NCI-H69 (cell line): ENCODE measurements at regions not wholly inside any gene's neighbourhood (a gene's known extent, or its start where the extent isn't known, plus 50 kb on each side); places are given as distances from the start of the nearest gene placed in this dataset.

ENCODE experiments used
- DNase-seq: peaks from one replicate; lab custom pipeline; 2025; lab: John Stamatoyannopoulos, UW

- peak; percentile 49 for DNase-seq
Observed at GRCh38 chr22:26893173-26894110, 236.1 kb downstream of the MIAT start.

- DNase-seq: no peak
Observed at GRCh38 chr22:26894362-26894761, 237.0 kb downstream of the MIAT start.

DNA sequence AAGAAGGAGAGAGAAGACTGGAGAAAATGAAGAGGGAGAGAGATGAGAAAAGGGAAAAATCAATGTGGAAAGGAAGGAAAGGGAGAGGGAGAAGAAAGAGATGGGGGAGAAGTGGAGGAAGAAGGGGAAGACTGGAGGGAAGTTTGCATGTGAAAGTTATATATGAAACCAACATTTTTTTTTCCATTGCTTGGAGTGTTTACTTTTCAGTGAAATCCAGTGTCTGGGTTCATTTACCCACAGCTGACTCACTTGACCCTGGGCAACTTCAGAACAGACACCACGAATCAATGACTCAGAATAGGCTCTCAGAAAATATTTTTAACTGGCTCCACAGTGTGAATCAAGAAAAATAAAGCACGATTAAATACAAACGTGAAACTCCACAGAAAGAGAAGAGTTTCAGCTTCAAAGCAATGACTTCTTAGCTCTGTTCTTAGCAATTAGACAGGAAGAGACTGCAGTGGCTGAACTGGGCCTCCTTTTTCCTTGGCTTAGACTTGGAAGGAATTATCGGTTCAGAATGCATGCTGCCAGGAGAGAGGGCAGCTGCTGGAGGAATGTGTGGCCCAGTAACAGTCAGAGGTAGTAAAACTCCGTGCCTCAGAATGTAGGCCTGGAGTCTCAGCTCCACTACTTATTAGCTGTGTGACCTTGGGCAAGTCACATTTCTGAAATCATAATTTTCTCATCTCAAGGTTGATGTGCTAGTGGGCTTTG, 237.5 kb downstream of the MIAT start:
- no peak for DNase-seq

- DNase-seq: no peak
Observed at GRCh38 chr22:26897384-26897783, 240.0 kb downstream of the MIAT start.

GRCh38 chr22:26898946-26899605, 241.7 kb downstream of the MIAT start:
- peak; percentile 11 for DNase-seq

- DNase-seq: no peak
Observed at GRCh38 chr22:26900787-26901186, 243.4 kb downstream of the MIAT start.

- no peak for DNase-seq
Observed at GRCh38 chr22:26901198-26901816, 243.9 kb downstream of the MIAT start.

DNA sequence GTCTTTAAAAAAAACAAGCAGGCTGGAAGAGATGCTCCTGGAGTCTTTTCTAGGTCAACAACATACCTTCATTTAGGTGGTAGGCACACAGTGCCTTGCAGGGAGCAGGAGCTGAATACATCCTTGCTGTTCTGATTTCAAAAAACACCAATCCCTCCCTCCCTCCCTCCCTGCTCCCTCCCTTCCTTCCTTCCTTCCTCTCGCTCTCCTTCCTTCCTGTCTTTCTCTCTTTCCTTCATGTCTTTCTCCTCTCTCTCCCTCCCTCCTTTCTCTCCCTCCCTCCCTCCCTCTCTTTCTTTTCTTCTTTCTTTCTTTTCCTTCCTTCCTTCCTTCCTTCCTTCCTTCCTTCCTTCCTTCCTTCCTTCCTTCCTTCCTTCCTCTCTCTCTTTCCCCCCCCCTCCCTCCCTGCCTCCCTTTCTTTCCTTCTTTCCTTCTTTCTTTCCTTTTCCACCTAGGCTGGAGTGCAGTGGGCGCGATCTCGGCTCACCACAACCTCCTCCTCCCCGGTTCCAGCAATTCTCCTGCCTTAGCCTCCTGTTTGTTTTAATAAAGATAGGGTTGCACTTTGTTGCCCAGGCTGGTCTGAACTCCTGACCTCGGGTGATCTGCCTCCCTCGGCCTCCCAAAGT, 245.1 kb downstream of the MIAT start:
- DNase-seq: no peak

DNA sequence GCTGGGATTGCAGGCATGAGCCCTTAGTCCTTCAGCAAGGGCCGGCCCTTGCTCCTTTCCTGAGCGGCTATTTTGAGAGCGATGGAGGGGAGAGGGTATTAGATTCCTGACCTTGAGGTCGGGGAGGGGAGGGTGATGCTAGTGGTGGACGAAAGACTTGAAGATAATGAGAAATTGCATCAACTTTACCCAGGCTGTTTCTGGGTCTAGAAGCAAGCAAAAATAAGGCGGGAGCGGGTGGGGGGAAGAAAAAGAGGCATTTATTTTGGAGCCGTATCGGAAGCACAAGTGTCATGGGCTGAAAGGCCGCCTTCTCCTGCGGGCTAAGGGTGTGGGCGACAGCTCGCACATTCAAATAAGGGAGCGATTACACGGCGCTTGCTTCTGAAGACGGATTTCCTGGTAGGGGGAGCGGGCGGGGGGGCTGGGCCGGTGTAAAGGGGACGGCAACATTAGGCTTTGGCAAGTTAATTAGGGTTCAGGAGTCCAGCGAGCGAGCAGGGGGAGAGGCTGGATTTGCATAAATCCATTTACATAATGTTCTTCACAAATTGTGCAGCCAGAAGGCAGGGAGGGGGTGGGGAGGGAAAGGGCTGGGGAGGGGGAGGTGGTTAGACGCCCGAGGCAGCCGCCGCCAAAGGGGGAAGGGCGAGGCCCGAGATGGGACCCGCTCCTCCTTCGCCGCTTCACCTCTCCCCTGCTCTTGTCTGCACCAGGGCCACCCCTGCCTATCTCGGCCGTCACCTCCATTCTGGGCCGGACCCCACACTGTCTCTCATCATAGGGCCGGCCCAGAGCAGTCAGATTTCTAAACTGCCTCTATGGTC, 245.9 kb downstream of the MIAT start:
- peak; percentile 40 for DNase-seq

DNA sequence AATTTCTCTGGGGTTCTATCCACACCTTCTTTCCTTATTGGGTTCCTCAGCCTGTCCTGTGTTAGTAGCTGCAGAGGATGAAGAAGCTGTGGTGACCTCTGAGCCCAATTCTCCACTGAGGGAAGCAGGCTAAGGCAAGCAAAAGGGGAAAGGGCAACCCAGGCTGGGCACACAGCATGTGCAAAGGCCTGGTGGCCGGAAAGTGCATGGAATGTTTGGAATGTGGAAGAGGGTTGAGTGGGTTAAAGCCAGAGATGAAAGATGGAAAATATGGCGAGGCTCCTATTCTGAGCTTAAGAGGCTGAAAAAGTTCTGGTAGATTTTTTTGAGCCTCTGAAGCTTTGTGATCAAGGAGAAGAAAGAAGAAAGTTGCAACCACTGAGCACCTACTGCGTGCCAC, 247.1 kb downstream of the MIAT start:
- no peak for DNase-seq

- DNase-seq: no peak
Observed at GRCh38 chr22:26905076-26905475, 247.7 kb downstream of the MIAT start.

DNA sequence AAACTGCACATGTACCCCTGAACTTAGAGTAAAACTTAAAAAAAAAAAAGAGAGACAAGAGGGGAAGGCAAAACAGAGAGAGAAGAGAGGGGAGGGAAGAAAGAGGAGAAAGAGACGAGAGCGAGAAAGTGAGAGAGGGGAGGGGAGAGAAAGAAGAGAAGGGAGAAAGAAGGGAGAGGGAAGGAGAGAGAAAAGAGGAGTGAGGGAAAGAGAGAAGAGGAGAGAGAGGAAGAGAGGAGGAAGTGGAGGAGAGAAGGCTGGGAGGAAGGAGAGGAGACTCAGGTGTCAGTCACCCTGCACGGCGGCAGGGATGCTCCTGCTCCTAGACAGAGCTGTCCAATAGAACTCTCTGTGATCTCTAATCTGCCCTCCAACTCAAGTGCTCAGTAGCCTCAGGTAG, 248.3 kb downstream of the MIAT start:
- DNase-seq: no peak

- DNase-seq: peak; percentile 61
Observed at GRCh38 chr22:26906464-26906863, 249.1 kb downstream of the MIAT start.

DNA sequence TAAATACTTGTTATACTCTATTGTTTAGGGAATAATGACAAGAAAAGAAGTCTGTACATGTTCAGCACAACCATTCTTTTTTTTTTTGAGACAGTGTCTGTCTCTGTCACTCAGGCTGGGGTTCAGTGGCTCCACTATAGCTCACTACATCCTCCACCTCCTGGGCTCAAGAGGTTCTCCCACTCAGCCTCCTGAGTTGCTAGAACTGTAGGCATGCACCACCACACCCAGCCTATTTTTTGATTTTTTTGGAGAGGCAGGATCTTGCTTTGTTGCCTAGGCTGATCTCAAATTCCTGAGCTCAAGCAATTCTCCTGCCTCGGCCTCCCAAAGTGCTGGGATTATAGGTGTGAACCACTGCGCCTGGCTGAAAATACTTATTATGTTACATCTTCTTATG, 250.0 kb downstream of the MIAT start:
- DNase-seq: no peak

DNA sequence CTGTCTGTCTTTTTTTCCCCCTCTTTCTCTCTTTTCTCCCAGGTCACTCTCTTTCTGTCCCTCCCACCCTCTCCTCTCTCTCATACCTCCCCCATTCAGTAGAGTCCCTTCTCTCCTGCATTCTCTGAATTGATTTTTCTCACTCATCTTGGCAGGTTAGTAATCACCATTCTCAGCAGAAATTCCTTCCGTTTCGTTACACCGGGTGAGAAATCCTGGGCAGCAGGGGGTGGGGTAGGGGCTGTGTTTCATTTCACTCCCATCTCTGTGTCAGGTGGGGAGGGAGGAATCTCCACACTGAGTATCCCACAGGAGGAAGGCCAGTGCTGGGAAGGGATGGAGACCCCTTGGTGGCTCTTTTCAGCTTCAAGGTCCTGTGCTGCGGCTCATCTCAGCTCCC, 253.5 kb downstream of the MIAT start:
- DNase-seq: no peak

- no peak for DNase-seq
Observed at GRCh38 chr22:26912655-26913345, 255.4 kb downstream of the MIAT start.

- no peak for DNase-seq
Observed at GRCh38 chr22:26914519-26915185, 257.3 kb downstream of the MIAT start.

- DNase-seq: no peak
Observed at GRCh38 chr22:26916236-26916635, 258.8 kb downstream of the MIAT start.

DNA sequence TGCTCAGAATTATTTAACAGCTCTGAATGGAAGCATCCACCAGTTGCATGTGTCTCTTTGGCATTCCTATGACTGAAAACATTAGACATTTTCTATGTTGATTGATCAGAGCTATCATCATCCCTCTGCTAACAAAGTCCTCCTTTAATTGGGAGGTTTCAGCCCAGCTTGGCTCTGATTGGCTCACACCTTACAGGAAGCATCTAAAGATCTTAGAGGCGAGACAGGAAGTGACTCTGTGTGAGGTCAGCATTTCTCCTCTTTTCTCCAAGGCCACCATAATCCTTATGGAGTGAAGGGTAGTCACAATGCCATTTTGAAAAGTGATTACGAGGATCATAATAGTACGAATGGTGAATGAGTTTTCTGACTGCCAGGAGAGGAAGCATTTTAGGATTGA, 260.8 kb downstream of the MIAT start:
- no peak for DNase-seq

DNA sequence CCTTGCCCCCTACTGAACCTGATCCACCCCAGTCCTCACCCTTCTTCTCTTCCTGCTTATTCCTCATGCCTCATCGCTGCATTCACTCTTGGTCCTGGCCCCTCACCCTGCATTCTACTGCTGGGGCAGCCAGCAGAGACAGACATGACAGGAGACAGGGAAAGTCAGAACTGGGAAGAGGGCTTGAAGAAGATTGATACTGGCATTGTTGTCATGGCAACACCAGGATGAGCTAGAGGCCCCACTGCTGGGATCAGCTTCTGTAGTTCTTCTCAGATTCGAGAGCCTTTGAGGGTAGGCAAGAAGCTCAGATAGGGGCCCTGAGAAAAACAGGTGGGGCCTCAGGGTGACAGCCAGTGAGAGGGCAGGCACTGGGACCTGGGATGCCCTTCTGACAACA, 264.3 kb downstream of the MIAT start:
- DNase-seq: no peak
